Osteoblast (primary cell): ENCODE measurements at regions not wholly inside any gene's neighbourhood (a gene's known extent, or its start where the extent isn't known, plus 50 kb on each side); places are given as distances from the start of the nearest gene placed in this dataset.

ENCODE experiments used
- DNase-seq: peaks from one replicate; pipeline ENCODE4 v3.0.0; 2011; ENCODE audit warnings: low spot score, mixed read lengths; ENCODE audit not compliant: insufficient read length; ENCODE audit errors: missing footprints
- H2AFZ ChIP-seq: 2 replicates; pipeline ENCODE4 v1.6.0; 2011; ENCODE audit warnings: mild to moderate bottlenecking, low read length
- H3K27ac ChIP-seq: 2 replicates; pipeline ENCODE4 v1.5.1; 2011; ENCODE audit warnings: mild to moderate bottlenecking, low read depth, low read length, moderate library complexity
- H3K27me3 ChIP-seq: 2 replicates; pipeline ENCODE4 v1.6.0; 2012; ENCODE audit warnings: mild to moderate bottlenecking, control low read depth, inconsistent platforms, low read length, moderate library complexity; ENCODE audit not compliant: insufficient read depth
- H3K36me3 ChIP-seq: 2 replicates; pipeline ENCODE4 v1.5.1; 2011; ENCODE audit warnings: mild to moderate bottlenecking, low read length, control low read depth, moderate library complexity; ENCODE audit not compliant: insufficient read depth
- H3K4me1 ChIP-seq: 2 replicates; pipeline ENCODE4 v1.5.1; 2011; ENCODE audit warnings: mild to moderate bottlenecking, low read length, control low read depth, moderate library complexity; ENCODE audit not compliant: insufficient read depth
- H3K4me2 ChIP-seq: 2 replicates; pipeline ENCODE4 v1.6.0; 2011; ENCODE audit warnings: mild to moderate bottlenecking, low read length; ENCODE audit not compliant: insufficient read depth
- H3K4me3 ChIP-seq: fragments of 200-600 bp; sonication (generic); 3 replicates; pipeline ENCODE4 v1.5.1; 2012; ENCODE audit warnings: mild to moderate bottlenecking, low read length, inconsistent platforms; ENCODE audit not compliant: insufficient read depth
- H3K79me2 ChIP-seq: 2 replicates; pipeline ENCODE4 v1.6.0; 2012; ENCODE audit warnings: mild to moderate bottlenecking, low read length, control low read depth, inconsistent platforms; ENCODE audit not compliant: insufficient read depth
- H3K9me3 ChIP-seq: 2 replicates; pipeline ENCODE4 v1.5.1; 2011; ENCODE audit warnings: low read depth, low read length, control low read depth
- H4K20me1 ChIP-seq: 2 replicates; pipeline ENCODE4 v1.6.0; 2012; ENCODE audit warnings: mild to moderate bottlenecking, low read length, control low read depth; ENCODE audit not compliant: insufficient read depth
- TF ChIP-seq, protein P1 (sequence below): IDR thresholded peaks from 2 replicates; pipeline ENCODE4 v1.5.1; 2011; ENCODE audit warnings: mild to moderate bottlenecking, low read depth, low read length, moderate library complexity; ENCODE audit errors: extremely low read depth

DNA sequence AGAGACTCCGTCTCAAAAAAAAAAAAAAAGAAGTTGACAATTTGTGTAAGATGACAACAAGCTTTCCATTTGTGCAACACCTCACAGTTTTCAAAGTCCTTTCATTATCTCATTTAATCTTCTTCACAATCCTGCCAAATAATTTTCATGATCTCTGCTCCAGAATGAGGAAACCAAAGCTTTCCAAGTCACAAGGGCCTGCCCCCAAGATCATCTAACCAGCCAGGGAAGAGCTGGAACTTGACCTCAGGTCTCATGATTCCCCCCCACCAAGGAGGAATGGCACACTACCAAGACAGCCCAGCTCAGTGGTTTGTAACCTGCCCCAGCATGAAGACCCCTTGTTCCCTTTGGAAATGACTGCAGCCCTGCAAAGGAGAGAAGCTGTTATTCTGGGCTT is 74.0 kb upstream of the PIM1 start:
- Histone ChIP-seq H3K4me3 (no peak overlapping the region), H3K79me2 (no peaks in the 10 kb centered on the region), H3K27ac (no peak overlapping the region), H3K27me3 (no peaks in the 10 kb centered on the region), H3K4me2 (no peak overlapping the region), H3K4me1 (peaks cover 4% of the 10 kb centered on the region), H4K20me1 (no peaks in the 10 kb centered on the region), H3K36me3 (no peaks in the 10 kb centered on the region), H2AFZ (no peak overlapping the region), H3K9me3 (no peaks in the 10 kb centered on the region)
- TF ChIP-seq, protein P1, sequence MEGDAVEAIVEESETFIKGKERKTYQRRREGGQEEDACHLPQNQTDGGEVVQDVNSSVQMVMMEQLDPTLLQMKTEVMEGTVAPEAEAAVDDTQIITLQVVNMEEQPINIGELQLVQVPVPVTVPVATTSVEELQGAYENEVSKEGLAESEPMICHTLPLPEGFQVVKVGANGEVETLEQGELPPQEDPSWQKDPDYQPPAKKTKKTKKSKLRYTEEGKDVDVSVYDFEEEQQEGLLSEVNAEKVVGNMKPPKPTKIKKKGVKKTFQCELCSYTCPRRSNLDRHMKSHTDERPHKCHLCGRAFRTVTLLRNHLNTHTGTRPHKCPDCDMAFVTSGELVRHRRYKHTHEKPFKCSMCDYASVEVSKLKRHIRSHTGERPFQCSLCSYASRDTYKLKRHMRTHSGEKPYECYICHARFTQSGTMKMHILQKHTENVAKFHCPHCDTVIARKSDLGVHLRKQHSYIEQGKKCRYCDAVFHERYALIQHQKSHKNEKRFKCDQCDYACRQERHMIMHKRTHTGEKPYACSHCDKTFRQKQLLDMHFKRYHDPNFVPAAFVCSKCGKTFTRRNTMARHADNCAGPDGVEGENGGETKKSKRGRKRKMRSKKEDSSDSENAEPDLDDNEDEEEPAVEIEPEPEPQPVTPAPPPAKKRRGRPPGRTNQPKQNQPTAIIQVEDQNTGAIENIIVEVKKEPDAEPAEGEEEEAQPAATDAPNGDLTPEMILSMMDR = no peak
- no peak for DNase-seq

DNA sequence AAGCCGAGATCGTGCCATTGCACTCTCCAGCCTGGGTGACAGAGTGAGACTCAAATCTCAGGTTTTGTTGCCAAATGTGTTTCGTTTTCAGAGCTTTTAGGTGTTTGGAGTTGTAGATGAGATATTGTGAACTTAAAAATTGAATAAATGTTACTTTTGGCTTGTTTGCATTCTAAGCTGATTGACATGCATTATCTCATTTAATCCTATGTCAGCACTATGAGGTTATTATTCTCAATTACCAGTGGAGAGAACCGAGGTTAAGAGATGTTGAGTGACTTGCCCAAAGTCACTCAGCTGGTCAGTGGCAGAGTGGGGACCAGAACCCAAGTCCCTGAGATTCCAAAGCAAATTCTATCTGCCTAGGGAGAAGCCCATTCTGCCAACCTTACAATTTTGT is 72.6 kb upstream of the PIM1 start:
- Histone ChIP-seq H4K20me1 (no peaks in the 10 kb centered on the region), H2AFZ (no peak overlapping the region), H3K27ac (no peak overlapping the region), H3K4me1 (peaks cover 6% of the 10 kb centered on the region), H3K4me2 (no peak overlapping the region), H3K27me3 (no peaks in the 10 kb centered on the region), H3K4me3 (no peak overlapping the region), H3K36me3 (no peaks in the 10 kb centered on the region), H3K9me3 (no peaks in the 10 kb centered on the region), H3K79me2 (no peaks in the 10 kb centered on the region)
- no peak for DNase-seq
- TF ChIP-seq, protein P1 = no peak

DNA sequence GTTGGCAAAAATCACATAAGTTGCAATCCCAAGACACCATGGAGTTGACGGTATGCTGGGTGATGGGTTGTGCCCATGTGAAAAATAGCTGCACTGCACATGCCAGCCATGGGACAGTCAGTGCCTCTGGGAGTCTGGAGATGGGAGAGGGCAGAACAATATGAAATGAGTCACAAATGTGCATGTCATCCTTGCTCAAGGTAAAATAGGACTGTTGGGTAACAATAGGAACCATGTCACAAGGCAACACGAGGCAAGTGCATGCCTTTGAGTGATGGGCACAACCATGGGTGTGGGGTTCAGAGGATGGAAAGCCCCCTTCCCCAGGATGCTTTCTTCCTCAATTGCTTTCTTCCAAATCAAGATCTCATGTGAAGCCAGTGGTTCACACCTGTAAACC is 70.5 kb upstream of the PIM1 start:
- H3K27ac ChIP-seq = no peak overlapping the region
- no peak overlapping the region for H2AFZ ChIP-seq
- no peak for DNase-seq
- H4K20me1 ChIP-seq = no peaks in the 10 kb centered on the region
- no peak overlapping the region for H3K4me3 ChIP-seq
- H3K36me3 ChIP-seq = no peaks in the 10 kb centered on the region
- H3K79me2 ChIP-seq = no peaks in the 10 kb centered on the region
- TF ChIP-seq, protein P1 = no peak
- no peak overlapping the region for H3K4me2 ChIP-seq
- no peaks in the 10 kb centered on the region for H3K27me3 ChIP-seq
- peaks cover 14% of the 10 kb centered on the region for H3K4me1 ChIP-seq
- H3K9me3 ChIP-seq = no peaks in the 10 kb centered on the region

DNA sequence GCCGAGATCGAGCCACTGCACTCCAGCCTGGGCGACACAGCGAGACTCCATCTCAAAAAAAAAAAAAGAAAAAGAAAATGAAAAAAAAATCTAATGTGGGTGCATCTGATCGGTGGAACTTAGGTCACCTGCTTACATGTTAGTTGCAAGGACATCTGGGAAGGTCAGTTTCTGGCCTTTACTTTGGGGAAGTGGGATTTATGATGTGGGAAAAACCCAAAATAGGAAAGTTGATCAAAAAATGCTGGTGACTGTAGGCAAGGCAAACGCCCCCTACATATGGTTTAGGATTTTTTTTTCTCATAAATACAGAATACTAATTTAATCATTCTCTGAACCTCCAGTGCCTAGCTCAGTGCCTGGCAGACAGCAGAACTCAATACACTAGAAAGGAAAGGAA is 69.2 kb upstream of the PIM1 start:
- no peak overlapping the region for H3K27ac ChIP-seq
- peaks cover 14% of the 10 kb centered on the region for H3K4me1 ChIP-seq
- no peaks in the 10 kb centered on the region for H3K27me3 ChIP-seq
- TF ChIP-seq, protein P1 = no peak
- no peaks in the 10 kb centered on the region for H3K36me3 ChIP-seq
- H3K4me2 ChIP-seq = no peak overlapping the region
- no peaks in the 10 kb centered on the region for H3K79me2 ChIP-seq
- no peak overlapping the region for H3K4me3 ChIP-seq
- no peak for DNase-seq
- H4K20me1 ChIP-seq = no peaks in the 10 kb centered on the region
- H2AFZ ChIP-seq = no peak overlapping the region
- H3K9me3 ChIP-seq = no peaks in the 10 kb centered on the region
